ENCODE measurements at regions not wholly inside any gene's neighbourhood (a gene's known extent, or its start where the extent isn't known, plus 50 kb on each side); places are given as distances from the start of the nearest gene placed in this dataset.

GRCh38 chr12:75709503-75709902 is 198.1 kb upstream of the KRR1 start:
- TF ChIP-seq, protein P1, sequence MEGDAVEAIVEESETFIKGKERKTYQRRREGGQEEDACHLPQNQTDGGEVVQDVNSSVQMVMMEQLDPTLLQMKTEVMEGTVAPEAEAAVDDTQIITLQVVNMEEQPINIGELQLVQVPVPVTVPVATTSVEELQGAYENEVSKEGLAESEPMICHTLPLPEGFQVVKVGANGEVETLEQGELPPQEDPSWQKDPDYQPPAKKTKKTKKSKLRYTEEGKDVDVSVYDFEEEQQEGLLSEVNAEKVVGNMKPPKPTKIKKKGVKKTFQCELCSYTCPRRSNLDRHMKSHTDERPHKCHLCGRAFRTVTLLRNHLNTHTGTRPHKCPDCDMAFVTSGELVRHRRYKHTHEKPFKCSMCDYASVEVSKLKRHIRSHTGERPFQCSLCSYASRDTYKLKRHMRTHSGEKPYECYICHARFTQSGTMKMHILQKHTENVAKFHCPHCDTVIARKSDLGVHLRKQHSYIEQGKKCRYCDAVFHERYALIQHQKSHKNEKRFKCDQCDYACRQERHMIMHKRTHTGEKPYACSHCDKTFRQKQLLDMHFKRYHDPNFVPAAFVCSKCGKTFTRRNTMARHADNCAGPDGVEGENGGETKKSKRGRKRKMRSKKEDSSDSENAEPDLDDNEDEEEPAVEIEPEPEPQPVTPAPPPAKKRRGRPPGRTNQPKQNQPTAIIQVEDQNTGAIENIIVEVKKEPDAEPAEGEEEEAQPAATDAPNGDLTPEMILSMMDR (IDR thresholded peaks at IDR 0.05), result no peak
- TF ChIP-seq POLR2A (IDR thresholded peaks at IDR 0.05), result no peak
- no peak for TF ChIP-seq POLR2AphosphoS5 (IDR thresholded peaks at IDR 0.05; ENCODE audit: insufficient read depth in 1 of 2, low read depth in 1 of 2)

Data from vagina (tissue), 2 donors.